COLO829 (cell line): ENCODE measurements at regions not wholly inside any gene's neighbourhood (a gene's known extent, or its start where the extent isn't known, plus 50 kb on each side); places are given as distances from the start of the nearest gene placed in this dataset.
"Not testable (repeated sequence)": the region's sequence is repeated elsewhere in the genome, so short reads cannot be mapped to it uniquely, and the experiment has no call there.

Experiments
- DNase-seq: peaks from one replicate; pipeline ENCODE4 v3.0.0; 2012; ENCODE audit warnings: low spot score

DNA sequence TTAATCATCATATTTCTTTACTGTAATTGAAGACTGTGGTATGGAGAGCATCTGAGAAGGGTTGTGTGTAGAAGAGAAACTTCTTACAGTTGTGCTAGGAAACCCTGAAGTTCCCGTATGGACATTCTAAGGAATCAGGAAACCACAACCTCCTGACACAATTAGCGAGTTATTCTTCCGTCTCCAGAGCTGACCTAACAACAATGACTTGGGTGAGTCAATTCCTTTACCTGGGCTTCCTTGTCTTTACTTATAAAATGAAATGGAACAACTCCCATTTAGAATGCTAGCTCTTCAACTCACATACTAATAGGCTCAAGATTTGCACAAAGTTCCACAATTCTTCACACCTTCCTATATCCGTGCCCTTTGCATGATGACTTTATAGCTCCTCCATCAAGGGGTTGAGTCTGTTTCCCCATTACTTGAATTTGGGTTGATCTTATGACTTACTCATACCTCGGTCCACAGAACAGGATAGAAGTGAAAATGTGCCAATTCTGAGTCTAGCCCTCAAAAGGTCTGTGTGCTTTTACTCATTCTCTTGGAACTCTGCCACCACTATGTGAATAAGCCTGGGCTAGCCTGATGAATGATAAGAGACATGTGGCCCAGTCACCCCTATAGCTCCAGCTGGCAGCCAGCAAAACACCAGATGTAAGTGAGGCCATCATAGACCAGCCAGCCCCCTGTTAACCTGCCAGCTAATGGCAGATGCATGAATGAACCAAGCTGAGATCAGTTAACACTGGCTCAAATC lies 459.4 kb downstream of the ETNK1 start:
- no peak for DNase-seq

DNA sequence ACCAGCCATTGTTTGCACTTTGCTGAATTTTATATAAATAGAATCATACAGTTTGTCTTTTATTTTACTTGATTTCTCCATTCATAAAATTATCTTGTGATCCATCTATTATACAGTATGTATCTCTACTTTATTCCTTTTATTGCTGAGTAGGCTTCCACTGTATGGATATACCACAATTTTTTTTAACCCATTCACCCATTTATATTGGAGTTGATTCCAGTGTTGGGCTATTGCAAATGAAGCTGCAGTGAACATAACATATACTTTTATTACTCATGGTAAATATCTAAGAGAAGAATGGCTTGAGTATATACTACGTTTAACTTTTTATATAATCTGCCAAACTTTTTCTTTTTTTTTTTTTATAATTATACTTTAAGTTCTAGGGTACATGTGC lies 463.6 kb downstream of the ETNK1 start:
- no peak for DNase-seq

DNA sequence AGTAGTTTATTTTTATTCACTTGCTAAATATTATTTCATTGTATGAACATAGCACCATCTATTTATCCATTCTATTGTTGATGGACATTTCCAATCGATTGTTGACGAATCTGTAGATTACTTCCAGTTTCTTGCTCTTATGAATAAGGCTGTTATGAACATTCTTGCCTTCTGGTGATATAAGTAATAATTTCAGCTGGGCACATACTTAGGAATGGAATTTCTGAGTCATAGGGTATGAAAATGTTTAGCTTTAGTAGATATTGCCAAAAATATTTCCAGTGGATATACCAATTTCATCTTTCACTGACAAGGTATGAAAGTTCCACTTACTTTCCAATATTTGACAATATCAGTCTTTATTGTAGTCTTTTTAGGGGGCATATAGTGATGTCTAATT lies 468.5 kb downstream of the ETNK1 start:
- no peak for DNase-seq

DNA sequence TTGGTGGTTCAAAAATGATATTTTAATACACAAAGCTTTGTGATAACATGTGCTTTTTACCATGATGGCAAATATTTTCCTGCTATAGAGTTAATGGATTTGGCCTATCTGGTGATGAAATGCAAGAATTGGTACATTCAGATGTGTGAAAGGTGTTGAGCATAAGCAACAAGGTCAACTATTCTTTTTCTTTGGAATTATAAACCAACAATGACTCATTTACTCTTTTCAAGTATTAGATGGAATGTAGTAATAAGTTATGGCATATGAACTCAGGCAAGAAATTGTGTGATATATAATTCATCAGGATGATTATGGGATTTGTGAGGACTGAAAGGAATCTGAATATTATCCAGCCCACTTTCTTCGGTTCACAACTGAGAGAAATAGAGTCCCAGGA lies 471.4 kb downstream of the ETNK1 start:
- DNase-seq: no peak

DNA sequence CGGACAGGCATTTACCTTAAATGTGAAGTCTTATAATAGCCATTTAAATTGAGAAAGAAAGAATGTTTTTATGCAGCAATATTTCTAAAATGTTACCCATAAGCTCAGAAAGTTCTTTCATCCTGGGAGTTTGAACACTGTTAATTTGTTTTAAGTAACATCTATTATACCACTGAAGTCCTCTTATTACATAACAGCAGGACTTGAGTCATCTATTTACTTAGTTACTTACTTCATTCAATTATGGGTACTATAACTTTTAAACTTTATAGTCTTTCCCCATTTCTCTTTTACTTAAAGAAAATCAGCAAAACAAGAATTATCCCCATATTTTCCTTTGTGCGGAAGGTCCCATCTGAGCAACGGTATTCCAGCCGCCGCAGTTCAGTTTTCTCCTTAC lies 473.1 kb downstream of the ETNK1 start:
- no peak for DNase-seq

DNA sequence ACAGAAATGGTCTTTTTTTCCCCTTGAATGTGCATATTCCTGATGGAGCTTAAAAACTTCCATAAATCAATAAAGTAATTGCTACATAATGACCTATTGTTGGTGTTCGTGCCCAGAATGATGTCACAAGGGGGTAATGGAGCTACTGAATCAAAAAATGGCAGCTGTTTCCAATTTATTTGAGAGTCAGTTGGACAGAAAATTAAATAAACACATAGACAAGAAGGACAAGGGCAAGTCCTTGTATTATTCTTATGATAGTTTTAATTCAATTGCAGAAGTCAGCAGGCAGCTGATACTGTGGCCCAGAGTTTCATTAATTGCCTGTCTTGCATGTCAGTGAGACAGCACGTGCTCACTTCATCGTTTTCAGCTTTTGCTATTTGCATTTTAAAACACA lies 473.5 kb downstream of the ETNK1 start:
- peak; percentile 28 for DNase-seq

DNA sequence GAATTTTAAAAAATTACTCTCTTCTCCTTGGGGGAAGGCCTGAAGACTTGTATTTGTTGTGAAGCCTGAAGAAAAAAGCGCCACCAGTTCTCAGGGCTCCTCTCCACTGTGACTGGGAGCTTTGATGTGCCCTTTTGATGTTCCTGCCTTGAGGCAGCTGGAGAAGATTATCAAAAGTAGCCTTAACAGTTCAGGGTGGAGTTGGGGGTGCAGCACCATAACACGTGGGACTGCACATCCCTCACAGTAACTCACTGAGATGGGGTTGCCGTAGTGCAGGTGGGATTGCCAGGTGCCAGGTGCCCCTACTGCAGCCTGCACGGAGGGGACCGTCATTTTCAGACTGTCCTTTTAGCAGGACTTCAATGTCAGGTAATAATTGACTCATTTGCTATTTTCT lies 474.1 kb downstream of the ETNK1 start:
- no peak for DNase-seq

DNA sequence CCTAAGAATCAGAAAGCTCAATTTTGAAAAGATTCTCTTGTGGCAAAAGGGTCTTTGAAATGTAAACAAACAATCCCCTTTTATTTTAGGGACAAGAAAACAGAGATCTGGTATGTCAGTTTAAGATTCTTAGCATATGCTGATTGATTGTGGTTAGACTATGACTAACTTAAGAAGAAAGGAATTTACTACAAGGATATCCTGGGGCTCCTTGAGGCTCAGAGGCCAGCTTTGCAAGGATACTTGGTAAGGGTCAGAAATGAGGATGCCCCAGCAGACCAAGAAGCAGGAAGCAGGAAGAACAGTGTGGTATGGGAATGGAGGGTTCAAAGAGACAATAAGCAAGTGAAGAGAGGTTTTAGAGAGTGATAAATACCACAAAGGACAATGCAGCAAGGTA lies 474.6 kb downstream of the ETNK1 start:
- DNase-seq: peak; percentile 12

DNA sequence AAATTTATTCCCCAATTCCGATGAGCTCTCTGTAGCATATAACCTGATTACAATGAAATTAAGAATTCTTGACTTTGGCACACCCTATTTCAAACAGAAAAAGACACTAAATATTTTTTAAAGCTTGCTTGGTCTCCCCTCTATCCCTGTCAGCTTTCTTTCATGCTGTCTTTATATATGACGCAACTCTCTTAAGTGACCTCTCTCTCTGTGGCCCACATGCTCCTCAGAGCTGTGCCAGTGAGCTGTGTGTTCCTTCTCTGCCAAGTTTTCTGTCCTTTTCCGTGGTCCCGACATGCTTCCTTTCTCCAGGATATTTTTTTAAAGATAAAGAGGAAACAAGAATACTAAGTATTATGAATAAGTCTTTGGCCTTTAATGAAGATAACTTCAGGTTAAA lies 484.0 kb downstream of the ETNK1 start:
- DNase-seq: no peak

DNA sequence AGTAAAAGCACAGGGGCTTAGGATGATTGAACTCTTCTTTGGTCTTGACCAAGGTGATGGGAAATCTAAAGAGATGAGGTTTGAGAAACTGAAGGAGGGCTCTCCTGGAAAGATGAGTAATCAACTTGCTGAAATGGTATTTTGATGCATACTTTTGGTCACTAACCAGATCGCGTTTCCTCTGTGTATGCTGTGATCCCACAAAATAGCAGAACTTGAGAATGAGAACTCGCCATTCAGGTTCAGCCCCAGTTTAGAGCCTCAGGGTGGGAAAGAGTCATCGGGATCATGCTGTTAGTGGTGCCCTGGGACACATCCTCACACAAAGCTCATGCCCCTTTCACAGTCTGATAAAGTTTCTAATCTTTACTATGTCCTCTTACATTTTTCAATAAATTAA lies 488.8 kb downstream of the ETNK1 start:
- no peak for DNase-seq

DNA sequence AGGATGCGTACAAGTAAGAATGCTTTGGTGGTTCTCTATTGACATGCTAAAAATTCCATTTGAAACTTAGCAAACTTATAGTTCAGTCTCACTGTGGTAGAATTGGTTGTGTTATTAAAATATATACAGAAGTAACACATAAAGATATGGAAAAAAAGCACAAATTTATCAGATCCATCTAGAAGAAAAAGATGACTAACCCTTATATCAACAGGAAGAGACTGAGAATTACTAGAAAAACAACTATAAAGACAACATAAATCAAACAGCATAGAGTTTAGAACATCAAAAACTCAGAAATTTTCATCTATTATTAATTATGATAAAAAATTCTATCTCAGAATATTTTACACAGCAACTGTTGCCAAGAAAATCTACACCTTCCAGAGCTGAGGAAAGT lies 491.0 kb downstream of the ETNK1 start:
- DNase-seq: no peak

DNA sequence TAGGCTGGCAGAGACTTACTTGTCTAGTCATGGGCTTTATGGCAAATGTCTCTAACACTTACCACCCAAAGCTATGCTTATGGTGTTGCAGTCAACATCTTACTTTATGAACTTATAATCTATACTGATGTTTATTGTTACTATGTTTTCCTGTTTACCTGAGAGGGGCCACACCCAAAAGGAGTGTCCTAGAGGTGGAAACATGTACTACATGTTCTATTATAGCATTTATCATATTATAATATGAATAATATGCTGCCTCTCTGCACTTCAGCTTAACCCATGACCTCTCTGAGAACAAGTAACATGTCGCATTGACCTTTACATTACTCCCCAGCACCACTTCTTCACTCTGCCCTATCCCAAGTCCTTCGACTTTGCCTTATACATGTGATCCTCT lies 501.8 kb downstream of the ETNK1 start:
- DNase-seq: no peak

DNA sequence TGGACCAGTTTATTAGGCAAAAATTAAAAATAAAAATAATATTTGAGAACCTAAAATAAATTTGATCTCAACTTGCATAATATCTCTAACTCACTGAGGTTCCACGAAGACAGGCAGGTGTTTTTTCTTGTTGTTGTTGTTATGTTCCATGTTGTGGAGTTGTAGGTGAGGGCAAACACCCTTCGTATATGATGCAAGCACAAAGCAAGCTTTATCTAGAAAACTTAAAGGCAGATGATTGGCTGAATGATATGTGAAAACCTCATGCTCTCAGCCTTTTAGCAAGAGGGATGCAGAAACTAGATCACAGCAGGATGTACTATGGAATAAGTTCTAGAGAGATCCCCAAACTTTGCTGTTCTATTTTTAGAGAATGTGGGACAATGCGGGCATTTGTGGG lies 502.7 kb downstream of the ETNK1 start:
- no peak for DNase-seq

DNA sequence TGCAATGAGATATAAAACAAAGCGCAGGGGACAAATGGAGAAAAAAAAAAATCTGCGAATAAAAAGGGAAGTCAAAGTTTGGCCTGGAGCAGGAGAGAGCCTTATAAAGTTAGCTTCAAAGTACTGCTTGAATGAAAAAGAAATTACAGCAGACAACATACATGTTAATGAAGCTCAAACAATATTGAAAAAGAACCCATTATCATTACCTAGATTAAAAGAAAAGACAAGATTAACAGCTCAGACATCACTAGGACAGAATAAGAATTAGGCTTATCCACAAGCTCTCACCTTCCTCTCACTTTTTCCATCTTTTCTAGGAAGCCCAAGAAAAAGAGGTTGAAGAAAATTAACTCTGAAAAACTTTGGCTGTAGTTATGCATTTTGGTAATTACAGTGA lies 503.5 kb downstream of the ETNK1 start:
- DNase-seq: no peak

DNA sequence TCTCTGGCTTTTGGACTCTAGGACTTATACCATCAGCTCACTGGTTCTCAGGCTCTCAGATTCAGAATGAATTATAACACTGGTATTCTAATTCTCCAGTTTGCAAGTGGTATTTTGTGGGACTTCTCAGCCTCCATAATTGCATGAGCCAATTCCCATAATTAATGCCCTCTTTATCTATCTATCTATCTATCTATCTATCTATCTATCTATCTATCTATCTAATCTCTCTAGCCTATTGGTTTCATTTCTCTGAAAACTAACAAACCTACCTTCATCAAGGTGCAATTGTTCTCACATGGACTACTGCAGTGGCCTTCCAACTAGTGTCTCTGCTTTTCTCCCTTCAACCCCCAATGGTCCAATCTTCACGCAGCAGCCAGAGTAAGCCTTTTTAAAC lies 507.4 kb downstream of the ETNK1 start:
- no peak for DNase-seq

DNA sequence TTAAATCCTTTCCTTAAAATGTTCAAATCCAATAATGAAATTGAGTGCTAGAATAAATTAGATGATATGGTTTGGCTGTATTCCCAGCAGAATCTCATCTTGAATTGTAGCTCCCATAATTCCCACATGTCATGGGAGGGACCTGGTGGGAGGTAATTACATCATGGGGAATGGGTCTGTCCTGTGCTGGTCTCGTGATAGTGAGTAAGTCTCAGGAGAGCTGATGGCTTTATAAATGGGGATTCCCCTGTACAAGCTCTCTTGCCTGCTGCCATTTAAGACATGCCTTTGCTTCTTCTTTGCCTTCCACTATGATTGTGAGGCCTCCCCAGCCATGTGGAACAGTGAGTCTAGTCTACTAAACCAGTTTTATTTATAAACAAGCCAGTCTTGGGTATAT lies 508.5 kb downstream of the ETNK1 start:
- no peak for DNase-seq

DNA sequence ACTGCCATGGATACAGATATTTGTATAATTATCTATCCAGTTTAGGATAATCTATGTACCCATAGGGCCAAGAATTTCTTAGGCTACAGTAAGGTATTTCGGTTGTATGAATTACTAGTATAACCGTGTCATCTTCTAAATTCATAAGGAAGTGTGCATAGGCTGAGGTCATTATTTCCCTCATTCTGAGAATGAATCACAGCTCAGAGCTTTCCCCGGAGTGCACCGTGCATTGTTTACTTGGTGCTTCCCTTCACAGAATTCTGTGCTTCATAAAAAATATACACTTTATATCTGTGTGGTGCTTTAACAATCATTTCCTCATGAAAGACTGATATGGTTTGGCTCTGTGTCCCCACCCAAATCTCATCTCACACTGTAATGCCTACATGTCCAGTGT lies 514.1 kb downstream of the ETNK1 start:
- DNase-seq: no peak

DNA sequence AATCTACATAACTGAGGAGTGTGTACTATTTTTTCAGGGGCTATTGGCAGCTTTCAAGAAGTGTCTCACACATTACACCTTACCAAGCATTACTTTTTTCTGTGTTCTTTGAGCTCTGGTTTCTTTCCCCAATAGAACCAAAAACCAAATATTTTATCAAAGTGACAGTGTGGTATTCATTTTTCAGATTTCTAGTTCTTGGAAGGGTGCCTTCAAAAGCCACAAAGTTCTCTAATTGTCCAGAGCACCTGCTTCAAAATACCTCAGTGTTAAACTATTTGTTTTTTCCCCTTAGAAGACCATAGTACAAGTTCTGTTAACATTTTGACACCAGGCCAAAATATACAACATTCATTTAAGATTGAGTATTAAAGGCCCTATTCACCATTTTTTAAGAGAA lies 515.7 kb downstream of the ETNK1 start:
- no peak for DNase-seq

DNA sequence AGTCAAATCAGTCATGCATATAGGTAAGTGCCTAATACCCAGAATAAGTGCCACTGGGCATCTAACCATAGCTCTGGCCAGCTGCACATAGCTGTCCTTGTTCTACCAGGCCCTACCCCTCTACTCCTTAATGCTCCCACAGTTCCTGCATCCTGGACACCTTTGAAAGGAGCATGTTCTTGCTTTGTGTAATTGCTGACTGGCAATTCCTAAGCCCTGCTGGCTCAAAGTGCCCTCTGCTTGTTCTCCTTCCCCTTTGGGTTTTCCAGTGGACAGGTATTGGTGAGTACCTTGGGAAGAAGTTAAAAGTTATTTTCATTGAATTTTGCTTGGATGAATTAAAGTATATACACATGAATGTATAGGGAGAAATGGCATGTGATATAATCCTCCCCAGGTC lies 516.4 kb downstream of the ETNK1 start:
- DNase-seq: no peak

DNA sequence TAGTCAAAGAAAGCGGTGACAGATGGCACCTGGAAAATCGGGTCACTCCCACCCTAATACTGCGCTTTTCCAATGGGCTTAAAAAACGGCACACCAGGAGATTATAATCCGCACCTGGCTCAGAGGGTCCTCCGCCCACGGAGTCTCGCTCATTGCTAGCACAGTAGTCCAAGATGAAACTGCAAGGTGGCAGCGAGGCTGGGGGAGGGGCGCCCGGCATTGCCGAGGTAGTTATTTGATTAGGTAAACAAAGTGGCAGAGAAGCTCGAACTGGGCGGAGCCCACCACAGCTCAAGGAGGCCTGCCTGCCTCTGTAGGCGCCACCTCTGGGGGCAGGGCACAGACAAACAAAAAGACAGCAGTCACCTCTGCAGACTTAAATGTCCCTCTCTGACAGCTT lies 521.1 kb downstream of the ETNK1 start:
- not testable (repeated sequence) for DNase-seq

DNA sequence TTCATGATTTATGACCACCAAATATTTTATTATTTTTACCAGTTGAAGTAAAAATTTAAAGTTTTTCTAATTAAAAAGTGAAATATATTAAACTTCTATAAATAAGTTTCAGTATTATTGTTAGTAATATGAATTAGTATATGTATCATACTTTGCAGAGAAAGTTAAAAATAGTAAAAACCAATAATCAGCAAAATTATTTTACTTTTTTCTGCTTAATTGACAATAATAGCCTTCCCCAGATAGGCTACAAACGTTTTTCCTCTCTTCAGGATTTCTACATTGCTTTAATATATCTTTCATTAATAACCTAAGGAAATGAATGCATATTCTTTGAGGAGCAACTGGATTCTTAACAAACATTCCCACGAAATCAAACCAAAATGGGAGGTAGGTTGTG lies 543.5 kb downstream of the ETNK1 start:
- no peak for DNase-seq

DNA sequence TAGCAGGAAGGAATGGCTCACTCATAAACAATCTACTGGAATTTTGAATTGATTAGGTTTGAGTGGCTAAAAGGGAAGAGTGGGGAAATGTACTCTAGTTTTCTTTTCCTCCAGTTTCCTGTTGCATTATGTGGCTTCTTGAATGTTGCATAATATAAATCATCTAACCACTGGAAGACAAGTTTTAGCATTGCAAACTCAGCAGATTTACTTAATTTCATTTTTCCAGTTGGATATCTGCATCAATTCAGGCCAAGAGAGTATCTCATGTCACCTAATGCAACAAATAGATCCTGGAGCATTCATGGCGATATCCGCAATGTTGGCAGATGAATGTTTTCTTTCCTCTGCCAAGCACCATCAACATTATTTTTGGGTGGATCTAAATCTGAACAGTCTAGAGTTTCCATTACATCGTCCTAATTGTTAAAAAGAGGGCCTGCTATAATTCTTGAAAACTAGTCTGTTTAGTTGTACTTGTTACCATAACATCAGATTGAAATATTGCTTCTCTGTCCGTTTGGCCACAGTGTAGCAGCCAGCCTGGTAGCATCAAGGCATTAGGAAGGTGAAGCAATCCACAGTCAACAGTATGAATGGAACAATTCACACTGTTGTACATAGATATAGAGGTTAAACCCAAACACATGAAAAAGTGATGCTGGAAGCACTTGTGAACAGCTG lies 544.2 kb downstream of the ETNK1 start:
- DNase-seq: no peak

DNA sequence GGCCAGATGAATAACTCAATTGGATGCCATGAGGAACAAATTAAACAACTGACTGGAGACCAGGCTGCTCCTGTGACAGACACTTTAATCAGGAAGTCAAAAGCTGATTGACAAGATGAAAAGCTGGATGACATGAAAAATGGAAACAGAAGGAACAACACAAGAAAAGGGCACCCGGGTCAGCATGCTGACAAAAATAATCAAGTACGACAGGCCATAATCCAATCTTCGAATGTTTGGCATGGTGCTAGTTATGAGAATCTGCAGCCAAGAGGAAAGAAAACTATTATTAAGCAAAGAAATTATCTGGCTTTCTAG lies 544.7 kb downstream of the ETNK1 start:
- no peak for DNase-seq

DNA sequence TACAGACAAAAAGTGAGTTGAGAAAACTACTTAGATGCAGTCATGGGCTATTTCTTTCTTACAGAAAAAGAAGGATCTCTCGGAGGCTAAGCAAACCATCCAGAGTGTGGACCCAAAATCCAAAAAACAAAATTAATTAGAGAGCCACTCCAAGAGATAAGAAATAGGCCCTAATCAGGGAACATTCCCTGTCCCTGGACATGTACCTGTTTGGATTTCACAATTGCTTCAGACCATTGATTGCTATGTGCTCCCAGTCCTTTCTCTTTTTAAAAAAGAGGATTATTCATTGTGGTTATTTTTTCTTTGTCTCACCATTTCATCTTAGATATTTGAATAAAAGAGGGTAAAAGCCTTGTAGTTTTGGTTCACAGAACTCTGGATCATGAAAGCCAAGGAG lies 549.9 kb downstream of the ETNK1 start:
- DNase-seq: no peak
